ENCODE measurements at regions not wholly inside any gene's neighbourhood (a gene's known extent, or its start where the extent isn't known, plus 50 kb on each side); places are given as distances from the start of the nearest gene placed in this dataset.

- no peak for DNase-seq (ENCODE audit: insufficient read length, low spot score, missing footprints)
Measured at GRCh38 chr10:6702030-6702429, 122.0 kb upstream of the PRKCQ start.

GRCh38 chr10:6701289-6701688, 121.2 kb upstream of the PRKCQ start:
- no peak for TF ChIP-seq CTCF (IDR thresholded peaks at IDR 0.05; ENCODE audit: extremely low read depth, low read depth, low read length)
- Histone ChIP-seq H3K79me2 (ENCODE audit: insufficient read depth, low read length) (no peaks in the 10 kb centered on the region), H3K27ac (ENCODE audit: low read depth, low read length) (no peak overlapping the region), H3K27me3 (ENCODE audit: insufficient read depth, low read length) (no peaks in the 10 kb centered on the region), H4K20me1 (ENCODE audit: insufficient read depth, low read length) (no peaks in the 10 kb centered on the region), H3K36me3 (ENCODE audit: insufficient read depth, low read length) (no peaks in the 10 kb centered on the region), H2AFZ (ENCODE audit: low read length) (no peak overlapping the region), H3K9me3 (ENCODE audit: low read depth, low read length) (no peaks in the 10 kb centered on the region), H3K4me3 (ENCODE audit: insufficient read depth, low read length) (no peak overlapping the region), H3K4me2 (ENCODE audit: insufficient read depth, low read length) (no peak overlapping the region), H3K4me1 (ENCODE audit: insufficient read depth, low read length) (no peaks in the 10 kb centered on the region)
- no peak for DNase-seq (ENCODE audit: insufficient read length, low spot score, missing footprints)

More at GRCh38 chr10:6702030-6702429, 122.0 kb upstream of the PRKCQ start:
- Histone ChIP-seq H3K79me2 (ENCODE audit: insufficient read depth, low read length) (no peaks in the 10 kb centered on the region), H3K4me2 (ENCODE audit: insufficient read depth, low read length) (no peak overlapping the region), H3K9me3 (ENCODE audit: low read depth, low read length) (no peaks in the 10 kb centered on the region), H2AFZ (ENCODE audit: low read length) (no peak overlapping the region), H3K27me3 (ENCODE audit: insufficient read depth, low read length) (no peaks in the 10 kb centered on the region), H3K4me3 (ENCODE audit: insufficient read depth, low read length) (no peak overlapping the region), H4K20me1 (ENCODE audit: insufficient read depth, low read length) (no peaks in the 10 kb centered on the region), H3K36me3 (ENCODE audit: insufficient read depth, low read length) (no peaks in the 10 kb centered on the region), H3K27ac (ENCODE audit: low read depth, low read length) (no peak overlapping the region), H3K4me1 (ENCODE audit: insufficient read depth, low read length) (no peaks in the 10 kb centered on the region)
- TF ChIP-seq CTCF (IDR thresholded peaks at IDR 0.05; ENCODE audit: extremely low read depth, low read depth, low read length) = no peak

GRCh38 chr10:6700066-6700465, 120.0 kb upstream of the PRKCQ start:
- no peaks in the 10 kb centered on the region for H3K9me3 ChIP-seq (ENCODE audit: low read depth, low read length)

GRCh38 chr10:6699336-6699735, 119.3 kb upstream of the PRKCQ start:
- no peak overlapping the region for H3K27ac ChIP-seq (ENCODE audit: low read depth, low read length)
- no peak overlapping the region for H2AFZ ChIP-seq (ENCODE audit: low read length)
- no peaks in the 10 kb centered on the region for H3K9me3 ChIP-seq (ENCODE audit: low read depth, low read length)
- no peaks in the 10 kb centered on the region for H4K20me1 ChIP-seq (ENCODE audit: insufficient read depth, low read length)
- no peak for TF ChIP-seq CTCF (IDR thresholded peaks at IDR 0.05; ENCODE audit: extremely low read depth, low read depth, low read length)
- H3K4me3 ChIP-seq (ENCODE audit: insufficient read depth, low read length) = no peak overlapping the region
- no peak overlapping the region for H3K4me2 ChIP-seq (ENCODE audit: insufficient read depth, low read length)
- DNase-seq (ENCODE audit: insufficient read length, low spot score, missing footprints) = no peak
- H3K4me1 ChIP-seq (ENCODE audit: insufficient read depth, low read length) = no peaks in the 10 kb centered on the region
- H3K36me3 ChIP-seq (ENCODE audit: insufficient read depth, low read length) = no peaks in the 10 kb centered on the region
- no peaks in the 10 kb centered on the region for H3K27me3 ChIP-seq (ENCODE audit: insufficient read depth, low read length)
- H3K79me2 ChIP-seq (ENCODE audit: insufficient read depth, low read length) = no peaks in the 10 kb centered on the region

More at GRCh38 chr10:6700066-6700465, 120.0 kb upstream of the PRKCQ start:
- Histone ChIP-seq H3K79me2 (ENCODE audit: insufficient read depth, low read length) (no peaks in the 10 kb centered on the region), H3K27me3 (ENCODE audit: insufficient read depth, low read length) (no peaks in the 10 kb centered on the region), H2AFZ (ENCODE audit: low read length) (no peak overlapping the region), H3K4me2 (ENCODE audit: insufficient read depth, low read length) (no peak overlapping the region), H3K4me1 (ENCODE audit: insufficient read depth, low read length) (no peaks in the 10 kb centered on the region), H3K4me3 (ENCODE audit: insufficient read depth, low read length) (no peak overlapping the region), H4K20me1 (ENCODE audit: insufficient read depth, low read length) (no peaks in the 10 kb centered on the region), H3K27ac (ENCODE audit: low read depth, low read length) (no peak overlapping the region), H3K36me3 (ENCODE audit: insufficient read depth, low read length) (no peaks in the 10 kb centered on the region)
- DNase-seq (ENCODE audit: insufficient read length, low spot score, missing footprints) = no peak
- TF ChIP-seq CTCF (IDR thresholded peaks at IDR 0.05; ENCODE audit: extremely low read depth, low read depth, low read length) = no peak

All from osteoblast (primary cell).